ENCODE measurements at regions not wholly inside any gene's neighbourhood (a gene's known extent, or its start where the extent isn't known, plus 50 kb on each side); places are given as distances from the start of the nearest gene placed in this dataset.

DNA sequence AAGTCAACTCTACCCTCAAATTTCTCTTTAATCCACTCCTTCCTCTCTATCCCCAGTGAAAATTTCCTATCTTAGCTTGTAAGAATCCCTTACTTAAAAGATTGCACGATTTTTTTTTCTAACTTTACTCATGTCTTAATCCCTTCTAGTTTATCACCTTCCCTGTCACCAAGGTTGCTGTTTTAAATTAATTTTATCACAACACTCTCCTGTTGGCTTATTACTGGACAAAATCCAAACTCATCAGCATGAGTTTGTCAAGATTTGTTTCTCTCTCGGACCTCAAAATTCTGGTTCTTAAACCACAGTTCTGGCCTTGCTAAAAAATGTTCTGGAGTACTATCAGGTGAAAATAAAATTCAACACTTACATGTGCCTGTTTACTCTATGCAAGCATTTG is 959.1 kb upstream of the SLC10A2 start:
- TF ChIP-seq, protein P1, sequence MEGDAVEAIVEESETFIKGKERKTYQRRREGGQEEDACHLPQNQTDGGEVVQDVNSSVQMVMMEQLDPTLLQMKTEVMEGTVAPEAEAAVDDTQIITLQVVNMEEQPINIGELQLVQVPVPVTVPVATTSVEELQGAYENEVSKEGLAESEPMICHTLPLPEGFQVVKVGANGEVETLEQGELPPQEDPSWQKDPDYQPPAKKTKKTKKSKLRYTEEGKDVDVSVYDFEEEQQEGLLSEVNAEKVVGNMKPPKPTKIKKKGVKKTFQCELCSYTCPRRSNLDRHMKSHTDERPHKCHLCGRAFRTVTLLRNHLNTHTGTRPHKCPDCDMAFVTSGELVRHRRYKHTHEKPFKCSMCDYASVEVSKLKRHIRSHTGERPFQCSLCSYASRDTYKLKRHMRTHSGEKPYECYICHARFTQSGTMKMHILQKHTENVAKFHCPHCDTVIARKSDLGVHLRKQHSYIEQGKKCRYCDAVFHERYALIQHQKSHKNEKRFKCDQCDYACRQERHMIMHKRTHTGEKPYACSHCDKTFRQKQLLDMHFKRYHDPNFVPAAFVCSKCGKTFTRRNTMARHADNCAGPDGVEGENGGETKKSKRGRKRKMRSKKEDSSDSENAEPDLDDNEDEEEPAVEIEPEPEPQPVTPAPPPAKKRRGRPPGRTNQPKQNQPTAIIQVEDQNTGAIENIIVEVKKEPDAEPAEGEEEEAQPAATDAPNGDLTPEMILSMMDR (IDR thresholded peaks at IDR 0.05; ENCODE audit: borderline replicate concordance, control extremely low read depth, extremely low read depth, insufficient read depth, missing control alignments): no peak
- no peak for DNase-seq (ENCODE audit: low spot score)
- in situ Hi-C loops (cut with MboI; ENCODE audit: low sequenced_read_pairs, unreplicated experiment): no loop called here

DNA sequence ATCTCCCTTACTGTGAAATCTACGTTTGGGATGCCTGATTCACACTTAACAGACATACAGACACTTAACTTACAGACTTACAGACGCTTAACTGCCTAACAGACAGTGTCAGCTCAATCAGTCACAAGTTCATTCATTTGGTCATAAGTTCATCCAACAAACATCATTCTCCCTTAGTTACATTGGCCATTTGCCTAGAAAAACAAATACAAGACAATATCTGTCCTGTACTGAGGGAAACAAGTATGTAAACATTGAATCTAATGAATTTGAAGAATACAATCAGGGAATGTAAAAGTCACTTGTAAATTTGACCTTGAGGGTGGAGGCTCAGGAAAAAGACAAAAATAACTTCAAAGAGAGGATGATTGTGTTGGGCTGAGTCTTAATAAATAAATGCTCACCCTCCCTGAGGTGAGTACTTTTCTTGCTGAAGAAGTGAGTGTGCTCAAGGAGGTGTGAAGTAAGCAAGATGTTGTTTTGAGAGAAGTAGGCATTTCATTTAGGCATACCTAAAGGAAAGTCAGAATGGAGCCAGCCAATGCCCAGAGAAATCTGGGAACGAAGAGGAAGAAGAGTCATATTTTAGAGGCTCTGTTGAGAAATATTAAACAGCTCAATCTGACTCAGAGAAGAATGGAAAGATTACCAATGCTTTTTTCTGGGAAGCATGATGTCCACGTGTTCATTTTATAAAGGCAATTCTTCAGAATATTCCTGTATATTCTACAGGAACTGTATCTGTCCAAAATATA is 958.4 kb upstream of the SLC10A2 start:
- TF ChIP-seq, protein P1 (IDR thresholded peaks at IDR 0.05; ENCODE audit: borderline replicate concordance, control extremely low read depth, extremely low read depth, insufficient read depth, missing control alignments): no peak
- DNase-seq (ENCODE audit: low spot score): no peak
- in situ Hi-C loops (cut with MboI; ENCODE audit: low sequenced_read_pairs, unreplicated experiment): no loop called here

DNA sequence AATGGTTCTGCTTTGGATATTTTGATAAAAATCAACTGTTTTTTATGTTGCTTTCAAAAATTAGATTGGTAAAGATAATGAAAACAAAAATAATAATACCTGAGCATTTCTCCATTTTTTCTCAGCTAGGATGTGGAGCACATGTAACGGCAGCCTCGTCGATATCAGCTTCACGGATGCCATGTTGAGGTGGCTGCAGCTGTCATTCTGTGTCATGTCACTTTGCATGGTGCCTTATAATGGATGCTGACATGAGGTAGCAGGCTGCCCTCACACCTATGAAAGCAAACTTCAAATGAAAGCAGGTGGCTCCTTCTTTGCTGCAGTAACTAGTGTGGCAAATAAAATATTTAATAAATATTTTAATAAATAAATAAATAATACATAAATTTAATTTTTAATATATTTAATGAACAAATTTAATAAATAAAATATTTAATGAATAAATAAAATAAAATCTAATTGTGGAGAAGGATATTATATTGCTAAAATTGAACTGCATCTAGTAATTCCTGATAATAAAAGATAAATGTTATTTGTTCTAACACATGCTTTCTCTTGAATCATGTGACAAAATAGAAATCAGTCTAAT is 955.7 kb upstream of the SLC10A2 start:
- in situ Hi-C loops (cut with MboI; ENCODE audit: low sequenced_read_pairs, unreplicated experiment): no loop called here
- DNase-seq (ENCODE audit: low spot score): no peak
- TF ChIP-seq, protein P1 (IDR thresholded peaks at IDR 0.05; ENCODE audit: borderline replicate concordance, control extremely low read depth, extremely low read depth, insufficient read depth, missing control alignments): no peak

DNA sequence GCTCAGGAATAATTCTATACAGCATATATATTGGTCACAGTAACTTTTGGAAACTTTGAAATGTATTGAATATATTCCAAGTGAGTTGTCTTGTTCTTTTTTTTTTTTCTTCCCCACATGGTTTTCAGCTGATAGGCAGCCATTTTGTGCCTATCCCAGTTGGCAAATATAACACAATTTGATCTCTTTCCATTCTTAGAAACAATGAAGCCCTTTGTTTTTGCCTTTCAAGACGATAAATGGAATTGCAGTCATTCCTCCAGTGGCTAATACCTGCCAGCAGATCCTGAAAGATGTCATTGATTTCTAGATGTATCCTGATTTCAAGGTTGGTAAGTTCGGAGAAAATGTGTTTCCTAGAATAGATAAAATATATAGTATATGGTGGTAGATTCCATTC is 951.1 kb upstream of the SLC10A2 start:
- DNase-seq (ENCODE audit: low spot score): no peak
- TF ChIP-seq, protein P1 (IDR thresholded peaks at IDR 0.05; ENCODE audit: borderline replicate concordance, control extremely low read depth, extremely low read depth, insufficient read depth, missing control alignments): no peak
- in situ Hi-C loops (cut with MboI; ENCODE audit: low sequenced_read_pairs, unreplicated experiment): no loop called here

DNA sequence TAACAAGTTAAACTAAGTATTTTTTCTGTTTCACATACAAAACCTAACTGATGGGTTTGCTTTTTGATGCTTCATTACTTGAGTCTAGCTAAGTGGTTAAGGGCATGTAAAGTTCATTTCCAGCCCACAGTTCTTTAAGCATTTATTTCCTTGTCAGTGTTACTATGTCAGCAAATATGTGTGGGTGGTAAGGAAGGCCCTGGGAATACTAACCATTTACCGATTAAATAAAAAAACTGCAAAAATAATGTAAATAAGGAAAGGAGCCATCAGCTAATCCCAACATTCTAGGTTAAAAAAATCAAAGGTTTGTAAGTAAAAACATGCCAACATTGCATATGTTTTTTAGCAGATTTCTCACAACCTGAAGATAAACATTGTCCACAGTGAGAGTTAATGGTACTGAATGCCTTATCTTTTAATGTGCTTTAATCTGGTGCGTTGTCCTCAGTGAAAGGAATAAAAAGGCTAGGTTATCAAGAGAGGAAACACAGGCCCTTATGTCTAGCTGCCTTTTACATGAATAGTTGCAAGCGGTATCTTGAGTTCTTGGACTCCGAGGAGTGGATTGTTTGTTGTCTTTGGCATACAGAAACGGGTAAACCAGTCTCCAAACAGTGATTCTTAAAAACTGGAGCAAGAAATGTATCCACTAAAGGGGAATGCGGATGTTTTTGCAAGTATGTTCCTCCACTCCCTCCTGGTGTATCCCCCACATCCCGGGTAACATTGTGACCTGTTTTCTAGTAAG is 949.6 kb upstream of the SLC10A2 start:
- DNase-seq (ENCODE audit: low spot score): no peak
- in situ Hi-C loops (cut with MboI; ENCODE audit: low sequenced_read_pairs, unreplicated experiment): no loop called here

More for the DNA sequence above, 949.6 kb upstream of the SLC10A2 start:
- TF ChIP-seq, protein P1 (IDR thresholded peaks at IDR 0.05; ENCODE audit: borderline replicate concordance, control extremely low read depth, extremely low read depth, insufficient read depth, missing control alignments): no peak

Measured in GM13976 (cell line).